WI38 (cell line): ENCODE measurements at regions not wholly inside any gene's neighbourhood (a gene's known extent, or its start where the extent isn't known, plus 50 kb on each side); places are given as distances from the start of the nearest gene placed in this dataset.

Source experiments
- H3K4me3 ChIP-seq: 2 replicates; pipeline ENCODE4 v1.5.1; 2011; ENCODE audit warnings: low read depth, mild to moderate bottlenecking, control low read depth, low read length
- TF ChIP-seq, protein P1 (sequence below): IDR thresholded peaks from 2 replicates; pipeline ENCODE4 v1.5.1; 2012; ENCODE audit warnings: low read depth, mild to moderate bottlenecking, control low read depth, low read length

DNA sequence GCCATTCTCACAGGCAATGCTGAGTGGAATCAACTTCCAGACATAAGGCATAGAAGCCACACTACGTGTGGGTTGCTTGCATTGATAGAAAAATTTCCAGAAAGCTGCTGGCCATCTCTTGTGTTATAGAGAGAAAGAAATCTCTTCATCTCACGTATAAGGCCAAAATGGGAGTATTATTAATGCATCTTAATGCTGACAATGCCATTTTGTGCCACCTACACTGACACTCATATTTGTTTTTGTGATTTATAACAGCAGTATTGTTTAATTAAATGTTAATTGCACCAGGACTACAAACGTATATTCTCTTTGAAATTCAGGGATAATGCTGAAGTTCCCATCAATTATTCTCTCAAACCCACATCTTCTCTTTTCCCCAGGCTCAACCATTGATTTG is 56.1 kb upstream of the TMEM132D start:
- H3K4me3 ChIP-seq: no peak overlapping the region

DNA sequence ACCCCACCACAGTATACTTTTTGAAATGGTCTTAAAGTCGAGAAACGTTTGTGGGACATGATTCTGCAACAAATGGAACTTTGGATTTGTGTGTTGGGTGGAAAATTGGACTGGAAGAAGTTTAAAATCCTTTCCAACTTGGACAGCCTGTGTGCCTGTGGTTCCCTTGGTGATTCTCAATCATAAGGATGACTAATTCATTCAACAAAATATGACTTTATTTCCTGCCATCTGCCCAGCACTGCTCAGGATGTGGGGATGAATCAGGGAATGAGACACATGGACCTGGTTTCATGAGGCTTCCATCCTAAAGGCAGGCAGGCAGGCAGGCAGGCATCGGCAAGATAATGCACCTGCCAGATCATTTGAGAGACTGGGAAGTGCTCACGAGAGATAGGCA is 57.3 kb upstream of the TMEM132D start:
- TF ChIP-seq, protein P1, sequence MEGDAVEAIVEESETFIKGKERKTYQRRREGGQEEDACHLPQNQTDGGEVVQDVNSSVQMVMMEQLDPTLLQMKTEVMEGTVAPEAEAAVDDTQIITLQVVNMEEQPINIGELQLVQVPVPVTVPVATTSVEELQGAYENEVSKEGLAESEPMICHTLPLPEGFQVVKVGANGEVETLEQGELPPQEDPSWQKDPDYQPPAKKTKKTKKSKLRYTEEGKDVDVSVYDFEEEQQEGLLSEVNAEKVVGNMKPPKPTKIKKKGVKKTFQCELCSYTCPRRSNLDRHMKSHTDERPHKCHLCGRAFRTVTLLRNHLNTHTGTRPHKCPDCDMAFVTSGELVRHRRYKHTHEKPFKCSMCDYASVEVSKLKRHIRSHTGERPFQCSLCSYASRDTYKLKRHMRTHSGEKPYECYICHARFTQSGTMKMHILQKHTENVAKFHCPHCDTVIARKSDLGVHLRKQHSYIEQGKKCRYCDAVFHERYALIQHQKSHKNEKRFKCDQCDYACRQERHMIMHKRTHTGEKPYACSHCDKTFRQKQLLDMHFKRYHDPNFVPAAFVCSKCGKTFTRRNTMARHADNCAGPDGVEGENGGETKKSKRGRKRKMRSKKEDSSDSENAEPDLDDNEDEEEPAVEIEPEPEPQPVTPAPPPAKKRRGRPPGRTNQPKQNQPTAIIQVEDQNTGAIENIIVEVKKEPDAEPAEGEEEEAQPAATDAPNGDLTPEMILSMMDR: no peak
- H3K4me3 ChIP-seq: no peak overlapping the region

More for the DNA sequence above, 56.1 kb upstream of the TMEM132D start:
- TF ChIP-seq, protein P1: no peak

DNA sequence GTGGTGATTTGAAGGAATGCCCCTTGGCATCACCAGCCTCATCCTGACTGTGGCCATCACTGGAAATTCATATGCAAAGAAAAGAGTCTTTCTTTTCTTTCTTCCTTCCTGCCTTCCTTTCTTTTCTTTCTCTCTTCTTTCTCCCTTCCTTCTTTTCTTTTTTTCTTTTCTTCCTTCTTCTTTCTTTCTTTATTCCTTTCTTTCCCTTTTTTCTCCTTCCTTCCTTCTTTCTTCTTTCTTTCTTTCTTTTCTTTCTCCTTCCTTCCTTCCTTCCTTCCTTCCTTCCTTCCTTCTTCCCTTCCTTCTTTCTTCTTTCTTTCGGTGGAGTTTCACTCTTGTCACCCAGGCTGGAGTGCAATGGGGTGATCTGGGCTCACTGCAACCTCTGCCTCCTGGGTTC is 58.0 kb upstream of the TMEM132D start:
- TF ChIP-seq, protein P1: no peak

DNA sequence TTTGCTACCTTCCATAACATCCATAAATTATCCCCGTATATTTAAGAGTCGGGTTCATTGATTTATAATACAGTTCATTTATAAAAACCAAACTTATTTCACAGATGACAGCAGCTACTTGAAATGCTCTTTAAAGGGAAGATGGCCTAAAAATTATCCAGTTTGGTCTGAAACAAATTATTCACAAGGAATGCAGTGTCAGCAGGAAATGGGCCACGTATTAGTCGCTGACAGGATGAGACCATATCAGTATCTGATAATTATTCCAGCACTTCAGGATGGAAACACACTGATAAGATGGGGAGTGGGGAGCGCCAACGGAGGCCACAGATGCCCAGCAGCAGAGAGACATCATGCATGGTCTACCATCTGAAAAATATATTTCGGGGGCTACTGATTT is 60.5 kb upstream of the TMEM132D start:
- H3K4me3 ChIP-seq: no peak overlapping the region
- TF ChIP-seq, protein P1: no peak

More for the DNA sequence above, 58.0 kb upstream of the TMEM132D start:
- no peak overlapping the region for H3K4me3 ChIP-seq

GRCh38 chr12:129964826-129965457 is 61.1 kb upstream of the TMEM132D start:
- no peak overlapping the region for H3K4me3 ChIP-seq
- TF ChIP-seq, protein P1: no peak

- no peak overlapping the region for H3K4me3 ChIP-seq
- TF ChIP-seq, protein P1: no peak
Observed at GRCh38 chr12:129966146-129966995, 62.5 kb upstream of the TMEM132D start.

- TF ChIP-seq, protein P1: no peak
- H3K4me3 ChIP-seq: no peak overlapping the region
Observed at GRCh38 chr12:129971721-129972120, 67.9 kb upstream of the TMEM132D start.
